H54 (cell line): ENCODE measurements at regions not wholly inside any gene's neighbourhood (a gene's known extent, or its start where the extent isn't known, plus 50 kb on each side); places are given as distances from the start of the nearest gene placed in this dataset.
"Not testable (repeated sequence)": the region's sequence is repeated elsewhere in the genome, so short reads cannot be mapped to it uniquely, and the experiment has no call there.

Experiments used
- DNase-seq: peaks from one replicate; pipeline ENCODE4 v3.0.0; 2011; ENCODE audit warnings: low spot score, mixed read lengths; ENCODE audit not compliant: insufficient read length
- FAIRE-seq: peaks from 3 replicates; lab custom pipeline; 2011; peaks lifted over from hg19 to GRCh38; lab: Jason Lieb, UNC
- POLR2A ChIP-seq: IDR thresholded peaks from 2 replicates; pipeline ENCODE4 v1.6.1; 2011; ENCODE audit warnings: low read depth, mild to moderate bottlenecking, low read length

DNA sequence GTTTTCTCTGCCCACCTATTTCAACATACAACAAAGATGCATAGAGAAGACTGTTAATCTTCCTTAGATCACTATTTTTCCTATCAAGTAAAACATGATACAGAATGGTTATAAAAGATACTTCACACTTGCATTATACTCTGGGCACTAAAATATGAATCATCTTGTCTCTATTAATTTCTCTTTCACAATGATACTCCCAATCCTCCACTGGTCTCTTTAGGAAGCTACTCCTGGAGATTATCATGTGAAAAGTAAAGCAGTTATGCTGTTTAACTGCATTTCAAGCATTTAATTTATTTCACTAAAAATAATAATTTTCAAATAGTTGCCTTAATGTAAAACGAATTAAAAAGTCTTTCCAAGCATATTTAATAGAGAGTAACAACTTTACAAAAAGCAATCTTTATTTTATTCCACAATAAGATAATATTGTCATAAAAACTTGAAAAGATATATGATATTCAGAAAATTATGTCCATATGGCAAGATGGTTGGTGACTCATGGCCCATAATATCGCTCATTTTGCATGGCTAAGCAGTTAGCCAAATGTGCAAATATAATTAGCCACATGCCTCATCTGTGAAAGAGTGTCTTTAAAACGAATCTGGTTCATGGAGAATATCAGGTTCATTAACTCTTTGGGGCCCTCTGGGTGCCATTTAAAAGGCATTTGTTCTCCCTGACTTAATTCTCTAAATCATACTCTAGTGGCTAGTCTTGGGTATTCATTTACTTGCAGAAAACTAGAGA is 1569.0 kb upstream of the B3GALT2 start:
- FAIRE-seq (no peak), DNase-seq (no peak)
- no peak for TF ChIP-seq POLR2A

GRCh38 chr1:194738843-194739242 is 1552.4 kb upstream of the B3GALT2 start:
- FAIRE-seq, DNase-seq: not testable (repeated sequence)

GRCh38 chr1:194734970-194735369 is 1548.6 kb upstream of the B3GALT2 start:
- FAIRE-seq = no peak
- no peak for TF ChIP-seq POLR2A
- no peak for DNase-seq

DNA sequence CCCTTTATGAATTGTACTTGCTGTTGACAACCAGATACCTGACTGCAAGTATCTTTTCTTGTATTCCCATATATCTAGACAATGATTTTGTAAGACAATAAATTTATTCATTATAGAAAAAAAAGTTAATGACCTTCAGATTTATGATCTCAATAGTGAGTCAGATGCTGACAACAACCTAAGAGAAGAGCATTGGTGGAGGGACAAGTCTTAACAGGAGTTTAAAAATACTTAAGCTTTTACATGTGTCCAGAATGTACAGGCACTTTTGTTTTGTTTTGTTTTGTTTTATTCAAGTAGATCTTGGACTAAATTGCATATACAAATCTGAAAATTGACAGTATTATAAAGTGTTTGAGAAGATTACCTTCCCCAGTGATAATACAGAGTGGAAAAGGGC is 1544.6 kb upstream of the B3GALT2 start:
- FAIRE-seq (no peak), DNase-seq (no peak)
- TF ChIP-seq POLR2A = no peak

- DNase-seq (no peak), FAIRE-seq (no peak)
- TF ChIP-seq POLR2A = no peak
Measured at GRCh38 chr1:194730304-194730703, 1543.9 kb upstream of the B3GALT2 start.

DNA sequence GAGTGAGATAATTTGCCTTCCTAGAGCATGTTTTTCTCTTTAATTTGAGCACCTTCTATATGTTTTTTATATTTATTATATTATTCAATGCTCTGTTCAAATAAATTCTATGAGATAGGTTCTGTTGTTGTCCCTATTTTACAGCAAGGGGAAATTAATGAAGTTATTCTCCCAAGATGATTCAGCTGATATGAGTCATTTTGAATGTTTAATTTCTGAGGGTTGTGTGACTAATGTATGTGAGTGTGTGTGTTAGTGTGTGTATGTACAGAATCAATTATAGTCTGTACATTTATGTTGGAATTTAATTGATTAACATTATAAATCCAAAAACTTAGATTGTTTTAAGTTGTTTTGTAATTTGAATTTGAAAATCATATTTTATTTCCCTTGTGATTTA is 1536.7 kb upstream of the B3GALT2 start:
- TF ChIP-seq POLR2A = no peak
- FAIRE-seq (no peak), DNase-seq (no peak)

DNA sequence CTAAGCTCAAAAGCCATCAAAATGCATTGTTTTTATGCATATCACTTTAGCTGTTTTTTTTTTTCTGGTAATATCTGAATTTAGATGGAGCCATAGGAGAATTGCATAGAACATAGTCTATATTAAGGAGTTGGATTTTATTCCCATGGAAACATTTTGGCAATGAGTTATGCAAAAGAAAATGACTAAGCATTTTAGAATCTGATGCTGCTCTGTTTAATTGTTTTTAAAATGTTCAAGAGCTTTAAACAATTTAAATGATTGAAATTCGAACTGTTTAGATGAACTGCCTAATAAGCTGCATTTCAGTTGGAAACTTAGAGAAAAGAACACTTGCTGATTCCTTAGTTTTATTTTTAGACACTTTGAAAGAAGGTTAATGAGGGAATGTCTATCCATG is 1531.5 kb upstream of the B3GALT2 start:
- FAIRE-seq (no peak), DNase-seq (no peak)
- no peak for TF ChIP-seq POLR2A

- TF ChIP-seq POLR2A = no peak
- DNase-seq (no peak), FAIRE-seq (no peak)
Measured at GRCh38 chr1:194717334-194717733, 1530.9 kb upstream of the B3GALT2 start.

DNA sequence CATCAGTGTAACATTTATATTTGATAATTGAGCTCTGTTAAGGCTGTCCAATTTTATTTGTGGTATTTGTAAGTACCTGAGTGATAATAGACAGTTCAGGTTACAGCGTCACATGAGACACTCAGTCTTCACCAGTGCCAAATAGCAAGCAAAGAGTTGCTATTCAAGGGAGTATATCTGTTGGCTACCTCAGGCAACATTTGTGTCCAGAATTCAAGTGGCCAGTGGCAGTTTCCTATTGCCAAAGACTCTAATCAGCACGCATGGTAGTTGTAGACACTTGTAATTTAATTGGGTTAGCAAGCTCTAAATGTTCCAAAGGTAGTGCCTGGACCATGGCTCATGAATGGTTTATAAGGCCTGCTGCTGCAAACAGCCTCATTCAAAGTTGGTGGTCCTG is 1524.3 kb upstream of the B3GALT2 start:
- no peak for DNase-seq

DNA sequence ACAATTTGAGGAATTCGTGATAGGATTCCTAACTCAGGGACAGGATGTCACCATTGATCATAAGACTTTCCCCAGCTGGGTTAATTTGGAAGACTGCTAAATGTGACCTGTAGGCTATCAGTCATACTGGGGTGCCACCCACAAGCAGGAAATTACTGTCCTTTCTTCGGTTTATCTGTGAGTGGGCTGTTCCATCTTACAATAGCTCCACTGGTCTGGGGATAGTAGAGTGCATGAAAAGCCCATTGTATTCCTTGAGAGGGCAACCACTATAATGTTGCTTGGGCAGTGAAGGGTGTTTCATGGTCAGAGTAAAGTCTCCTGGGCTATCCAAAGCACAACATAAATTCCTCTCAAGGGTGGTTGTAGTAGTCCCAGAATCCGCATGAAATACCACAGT is 1523.0 kb upstream of the B3GALT2 start:
- TF ChIP-seq POLR2A = no peak
- DNase-seq = no peak
- no peak for FAIRE-seq

More for the DNA sequence above, 1524.3 kb upstream of the B3GALT2 start:
- FAIRE-seq = no peak
- no peak for TF ChIP-seq POLR2A

- no peak for DNase-seq
- no peak for TF ChIP-seq POLR2A
- no peak for FAIRE-seq
Measured at GRCh38 chr1:194707074-194707473, 1520.7 kb upstream of the B3GALT2 start.

DNA sequence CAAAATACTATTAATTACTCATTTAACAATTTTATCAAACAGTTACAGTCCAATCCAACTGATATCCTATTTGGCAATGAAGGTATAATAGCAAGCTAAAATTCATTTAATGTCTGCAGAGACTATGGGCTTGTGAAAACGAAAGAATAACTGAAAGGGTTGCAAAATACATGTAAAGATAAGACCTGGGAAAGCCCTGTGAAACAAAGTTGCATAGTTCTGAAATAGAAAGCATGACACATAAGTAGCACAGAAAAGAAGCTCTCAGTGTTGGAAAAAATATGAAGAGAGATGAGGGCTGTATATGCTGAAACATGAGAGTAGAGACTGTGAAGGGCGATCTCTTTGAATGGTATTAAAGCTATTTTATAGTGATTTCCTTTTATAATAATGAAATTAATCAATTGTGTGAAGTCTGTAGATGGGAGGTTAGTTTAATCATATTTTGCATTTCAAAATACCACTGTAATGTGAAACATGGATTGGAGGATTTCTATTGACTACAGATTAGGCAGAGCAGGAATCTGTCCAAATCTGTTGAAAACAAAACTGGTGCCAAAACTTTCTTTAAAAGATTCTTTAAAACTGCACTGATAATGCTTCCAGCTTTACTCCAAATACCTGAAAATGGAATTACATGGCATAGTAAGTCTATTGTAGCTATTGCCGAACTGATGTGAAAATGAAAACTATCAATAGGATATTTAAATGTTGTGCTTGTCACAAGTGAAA is 1518.9 kb upstream of the B3GALT2 start:
- DNase-seq (no peak), FAIRE-seq (peak; percentile 70)
- no peak for TF ChIP-seq POLR2A

DNA sequence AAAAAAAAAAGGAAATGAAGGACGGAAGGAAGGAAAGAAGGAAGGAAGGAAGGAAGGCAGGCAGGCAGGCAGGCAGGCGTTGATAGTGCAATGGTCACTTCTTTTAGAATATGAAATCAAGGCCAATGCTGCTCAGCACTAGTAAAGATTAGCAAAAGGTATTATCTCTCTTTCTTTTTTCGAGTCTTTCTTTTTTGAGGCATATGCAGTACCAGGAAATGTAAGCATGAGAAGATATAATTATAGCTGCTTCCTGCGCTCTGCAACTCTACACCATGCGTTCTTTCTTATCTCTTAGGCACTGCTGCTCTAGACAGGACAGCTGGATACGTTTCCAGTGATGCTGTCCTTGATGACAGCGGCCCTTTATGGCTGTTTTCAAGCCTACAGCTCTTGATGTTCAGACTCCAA is 1512.5 kb upstream of the B3GALT2 start:
- DNase-seq (no peak), FAIRE-seq (no peak)
- TF ChIP-seq POLR2A = no peak

DNA sequence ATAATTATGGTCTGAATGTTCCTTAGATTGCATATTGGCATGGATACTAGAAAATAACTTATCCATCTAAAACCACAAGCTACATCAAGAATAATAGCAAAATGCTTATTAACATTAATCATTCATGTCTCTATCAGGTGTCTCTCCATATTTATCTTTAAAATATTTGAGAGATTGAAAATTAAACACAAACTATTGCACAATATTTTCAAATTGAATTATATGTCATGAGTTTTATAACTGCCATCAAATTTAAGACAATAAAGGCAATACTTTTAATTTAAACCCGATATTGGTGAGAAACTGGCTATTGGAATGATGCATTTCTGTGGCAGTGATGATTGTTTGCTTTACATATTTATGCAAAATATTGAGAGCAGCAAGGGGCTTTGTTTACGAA is 1506.8 kb upstream of the B3GALT2 start:
- no peak for DNase-seq
- TF ChIP-seq POLR2A = no peak
- no peak for FAIRE-seq

DNA sequence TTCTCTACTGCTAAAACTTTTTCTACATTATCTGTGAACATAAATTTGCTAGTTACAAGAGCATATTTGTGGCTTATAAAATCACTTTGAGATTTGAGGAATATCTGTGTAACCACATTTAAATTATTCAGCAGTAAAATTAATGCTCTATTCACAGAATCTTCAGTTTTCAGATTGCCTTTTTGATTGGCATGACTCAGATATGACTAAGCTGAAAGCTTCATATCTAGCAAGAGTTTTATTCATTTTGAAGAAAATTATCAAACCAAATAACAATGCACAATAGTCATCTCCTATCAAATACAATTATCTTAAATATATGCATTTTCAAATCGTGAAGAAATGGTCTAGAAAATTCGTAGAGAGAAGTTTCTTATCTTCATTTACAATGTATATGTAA is 1498.2 kb upstream of the B3GALT2 start:
- DNase-seq (no peak), FAIRE-seq (no peak)
- TF ChIP-seq POLR2A = no peak
